T-helper 17 cell (primary cell): ENCODE measurements at regions not wholly inside any gene's neighbourhood (a gene's known extent, or its start where the extent isn't known, plus 50 kb on each side); places are given as distances from the start of the nearest gene placed in this dataset.
A peak's percentile ranks its signal among the peaks of the same experiment; 100 is the strongest.

ENCODE experiments used
- ATAC-seq: fragments of 150-1000 bp; cut with Tn5 transposase; 2 replicates; pipeline ENCODE4 v1.10.0; 2021; ENCODE audit warnings: mild to moderate bottlenecking, moderate library complexity
- DNase-seq, 3 donors: peaks; one replicate each; pipeline versions ENCODE4 v3.0.0 to v3.0.0-alpha.2; 2020 to 2021
- H3K9me3 ChIP-seq: one replicate; pipeline ENCODE4 v1.7.0; 2013; ENCODE audit warnings: low read length, mild to moderate bottlenecking; ENCODE audit not compliant: control insufficient read depth, poor library complexity, severe bottlenecking
- H3K27ac Mint-ChIP-seq: one replicate; pipeline ENCODE4 v1.8.0; 2022; ENCODE audit warnings: mild to moderate bottlenecking, moderate library complexity, mixed read lengths
- H3K27me3 Mint-ChIP-seq: one replicate; pipeline ENCODE4 v1.8.0; 2022; ENCODE audit warnings: mixed read lengths
- H3K36me3 Mint-ChIP-seq: one replicate; pipeline ENCODE4 v1.8.0; 2022; ENCODE audit warnings: low read depth, mixed read lengths
- H3K4me1 Mint-ChIP-seq: one replicate; pipeline ENCODE4 v1.8.0; 2022; ENCODE audit warnings: mild to moderate bottlenecking, mixed read lengths
- H3K4me3 Mint-ChIP-seq: one replicate; pipeline ENCODE4 v1.8.0; 2022; ENCODE audit warnings: mild to moderate bottlenecking, moderate library complexity, mixed read lengths

DNA sequence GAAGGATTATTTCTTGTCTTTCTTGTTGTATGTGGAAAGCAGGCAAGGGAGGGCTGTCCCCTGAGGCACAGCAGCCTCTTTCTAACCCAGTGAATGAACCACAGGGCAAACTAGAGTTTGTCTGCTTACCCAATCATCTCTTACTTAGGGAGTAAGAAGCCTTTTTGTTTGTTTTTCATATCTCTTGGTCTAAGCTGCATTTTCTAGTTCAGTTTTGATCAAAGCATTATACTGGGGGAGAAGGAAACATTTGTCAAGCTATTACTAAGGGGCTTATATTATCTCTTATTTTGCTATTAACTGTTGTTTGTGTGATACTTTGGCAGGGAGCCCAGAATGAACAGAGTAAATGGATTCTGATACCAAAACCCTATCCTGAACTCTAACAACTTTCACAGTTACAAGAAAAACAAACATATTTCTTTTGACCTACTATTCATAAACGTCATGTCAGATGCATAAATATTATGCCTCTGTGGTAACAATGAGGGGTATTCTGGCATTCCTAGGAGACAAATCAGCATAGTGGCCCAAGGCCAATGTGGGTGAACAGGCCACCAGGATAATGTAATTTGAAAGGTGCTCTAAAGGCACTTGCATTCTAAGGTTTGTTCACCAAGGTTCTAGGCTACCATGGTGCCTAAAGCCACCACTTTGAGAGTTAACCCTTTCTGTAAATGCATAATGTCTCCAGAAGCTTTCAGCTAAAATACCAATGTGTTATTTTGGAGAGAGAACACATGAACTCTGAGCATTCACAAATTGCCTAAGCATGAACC lies 271.6 kb upstream of the ZPLD1 start:
- H3K36me3 Mint-ChIP-seq: no peaks in the 10 kb centered on the region
- DNase-seq (no peak), ATAC-seq (no peak)
- peaks cover 3% of the 10 kb centered on the region for H3K4me1 Mint-ChIP-seq
- peak overlapping the region; percentile 39 for H3K27ac Mint-ChIP-seq
- H3K9me3 ChIP-seq: no peaks in the 10 kb centered on the region
- H3K4me3 Mint-ChIP-seq: no peak overlapping the region
- H3K27me3 Mint-ChIP-seq: no peaks in the 10 kb centered on the region

DNA sequence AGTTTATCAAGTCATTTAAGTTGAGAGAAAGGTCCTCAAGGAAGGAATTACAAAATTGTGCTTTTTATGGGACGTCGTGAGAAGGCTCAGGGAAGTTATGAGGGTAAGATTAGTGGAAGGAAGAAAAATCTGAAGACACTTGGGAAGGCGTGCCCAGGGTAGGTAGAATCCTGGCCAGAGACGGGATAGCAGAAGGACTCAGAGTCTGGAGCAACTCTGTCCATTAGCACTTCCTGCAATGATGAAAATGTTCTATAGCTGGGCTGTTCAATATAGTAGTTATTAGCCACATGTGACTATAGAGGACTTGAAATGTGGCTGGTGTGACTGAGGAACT lies 271.0 kb upstream of the ZPLD1 start:
- Mint-ChIP-seq H3K4me3 (no peak overlapping the region), H3K36me3 (no peaks in the 10 kb centered on the region), H3K27me3 (no peaks in the 10 kb centered on the region), H3K27ac (no peak overlapping the region), H3K4me1 (peaks cover 3% of the 10 kb centered on the region)
- ATAC-seq (no peak), DNase-seq (no peak)
- no peaks in the 10 kb centered on the region for H3K9me3 ChIP-seq

DNA sequence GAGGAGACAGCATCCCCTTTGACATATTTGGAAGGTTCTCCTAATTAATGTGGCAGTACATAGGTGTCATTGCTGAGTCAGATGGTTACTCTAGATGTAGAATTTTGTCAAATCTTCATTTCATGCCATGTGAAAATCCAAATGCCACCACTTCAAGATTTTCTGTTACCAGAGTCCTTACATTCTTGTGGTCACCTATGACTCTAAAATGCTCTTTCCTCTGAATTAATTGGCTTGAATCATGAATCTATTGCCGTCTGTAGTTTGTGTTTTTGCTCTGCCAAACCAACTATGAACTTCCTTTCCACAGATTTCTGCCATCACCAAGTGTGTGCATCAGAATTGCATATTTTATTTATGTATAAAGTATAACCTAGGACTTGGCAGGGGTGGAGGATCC lies 269.4 kb upstream of the ZPLD1 start:
- Mint-ChIP-seq H3K27me3 (no peaks in the 10 kb centered on the region), H3K4me3 (no peak overlapping the region), H3K36me3 (no peaks in the 10 kb centered on the region), H3K27ac (no peak overlapping the region), H3K4me1 (peaks cover 3% of the 10 kb centered on the region)
- H3K9me3 ChIP-seq: no peaks in the 10 kb centered on the region
- ATAC-seq: no peak
- DNase-seq: no peak

DNA sequence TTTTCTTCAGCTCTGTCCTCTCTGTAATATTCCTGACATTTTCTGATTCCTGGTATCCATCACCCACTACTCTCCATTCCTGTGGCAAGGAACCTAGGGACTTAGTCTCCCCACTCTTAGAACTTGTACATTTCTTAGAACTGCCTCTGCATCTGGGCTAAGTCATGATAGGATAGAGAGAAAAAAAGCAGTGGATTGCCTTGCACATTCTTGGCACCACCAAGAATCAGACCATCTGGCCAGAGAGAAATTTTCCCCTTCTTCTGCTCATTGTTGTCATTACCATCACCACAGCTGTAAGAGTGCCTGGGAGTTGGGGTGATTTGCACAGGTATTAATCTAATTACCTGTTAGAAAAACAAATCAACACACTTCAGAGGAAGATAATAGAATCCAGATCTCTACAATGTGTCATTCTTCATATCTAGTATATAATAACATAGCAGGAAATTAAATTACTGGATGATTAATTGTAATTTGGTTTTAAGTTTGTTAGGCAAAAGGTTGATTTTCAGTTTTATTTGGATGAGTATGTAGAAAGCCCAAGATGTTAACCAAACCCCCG lies 264.8 kb upstream of the ZPLD1 start:
- Mint-ChIP-seq H3K27ac (no peak overlapping the region), H3K4me1 (peaks cover 2% of the 10 kb centered on the region), H3K36me3 (peaks cover 4% of the 10 kb centered on the region), H3K4me3 (no peak overlapping the region), H3K27me3 (peaks cover 5% of the 10 kb centered on the region)
- H3K9me3 ChIP-seq: no peaks in the 10 kb centered on the region
- DNase-seq: no peak
- no peak for ATAC-seq

DNA sequence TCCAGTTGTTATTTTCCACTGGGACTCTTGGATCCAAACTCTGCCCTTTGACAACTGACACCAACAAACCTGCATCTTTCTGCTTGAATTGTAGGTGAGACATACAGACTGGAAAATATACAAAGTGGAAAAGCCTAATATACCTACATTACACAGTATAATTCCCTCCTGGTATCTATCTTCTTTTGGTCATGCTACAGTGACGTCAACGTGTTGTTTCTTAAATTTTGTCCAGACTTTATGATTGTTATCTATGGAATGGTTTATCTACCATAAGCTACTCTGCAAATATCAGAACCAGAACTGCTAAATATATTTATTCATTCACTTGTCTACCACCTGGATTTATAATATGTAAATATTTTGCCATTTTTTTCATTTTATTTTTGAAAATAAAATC lies 264.3 kb upstream of the ZPLD1 start:
- H3K36me3 Mint-ChIP-seq: peaks cover 4% of the 10 kb centered on the region

DNA sequence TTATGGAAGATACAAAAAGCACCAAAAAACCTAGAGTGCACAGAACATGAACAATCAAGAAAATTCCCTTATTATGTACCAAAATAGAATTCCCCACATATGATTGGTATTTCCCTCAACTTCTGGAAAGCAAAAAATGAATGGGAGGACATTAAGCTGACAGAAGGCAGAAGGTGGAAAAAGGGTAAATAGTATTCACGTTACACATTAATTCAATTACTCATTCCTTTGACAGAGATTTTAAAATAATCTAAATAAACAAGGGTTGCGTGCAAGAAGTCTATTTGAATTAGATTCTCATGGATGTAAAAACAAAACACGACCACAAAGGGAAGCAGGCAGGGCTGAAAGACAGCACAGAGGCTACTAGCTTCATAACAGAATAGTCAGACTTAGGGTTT lies 260.5 kb upstream of the ZPLD1 start:
- Mint-ChIP-seq H3K27me3 (peaks cover 5% of the 10 kb centered on the region), H3K4me1 (peaks cover 2% of the 10 kb centered on the region)
- DNase-seq: no peak

More for the DNA sequence above, 264.3 kb upstream of the ZPLD1 start:
- H3K27ac Mint-ChIP-seq: no peak overlapping the region
- no peak overlapping the region for H3K4me3 Mint-ChIP-seq
- no peaks in the 10 kb centered on the region for H3K9me3 ChIP-seq
- peaks cover 5% of the 10 kb centered on the region for H3K27me3 Mint-ChIP-seq
- ATAC-seq (no peak), DNase-seq (no peak)
- peaks cover 2% of the 10 kb centered on the region for H3K4me1 Mint-ChIP-seq

DNA sequence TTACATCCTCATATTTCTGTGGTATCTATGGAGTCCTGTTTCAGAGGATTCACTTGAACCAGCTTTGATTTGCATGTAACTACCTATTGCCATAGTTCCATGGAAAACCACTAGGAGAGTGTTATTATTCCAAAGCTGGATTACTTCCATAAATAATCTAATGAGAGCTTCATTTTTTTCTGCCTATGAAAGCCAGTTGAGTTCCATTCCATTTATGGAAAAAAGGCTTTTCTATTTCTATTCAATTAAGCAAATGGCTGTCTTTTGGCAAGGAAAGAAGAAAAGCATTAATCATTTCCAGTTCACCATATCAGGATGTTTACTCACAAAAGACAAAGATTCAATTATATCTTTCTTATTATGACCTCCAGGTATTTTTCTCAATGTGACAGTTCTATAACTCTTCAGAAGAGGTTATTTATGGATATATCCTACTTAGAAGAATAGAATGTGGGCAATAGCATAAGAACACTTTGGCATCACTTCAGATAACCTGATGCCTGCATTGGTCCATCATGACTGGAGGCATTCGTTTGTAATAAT lies 259.9 kb upstream of the ZPLD1 start:
- Mint-ChIP-seq H3K36me3 (peaks cover 4% of the 10 kb centered on the region), H3K4me1 (peaks cover 2% of the 10 kb centered on the region), H3K27ac (no peak overlapping the region), H3K4me3 (no peak overlapping the region), H3K27me3 (peaks cover 5% of the 10 kb centered on the region)
- no peaks in the 10 kb centered on the region for H3K9me3 ChIP-seq
- ATAC-seq (no peak), DNase-seq (no peak)

More for the DNA sequence above, 260.5 kb upstream of the ZPLD1 start:
- Mint-ChIP-seq H3K36me3 (peaks cover 4% of the 10 kb centered on the region), H3K4me3 (no peak overlapping the region), H3K27ac (no peak overlapping the region)
- H3K9me3 ChIP-seq: no peaks in the 10 kb centered on the region
- ATAC-seq: no peak

DNA sequence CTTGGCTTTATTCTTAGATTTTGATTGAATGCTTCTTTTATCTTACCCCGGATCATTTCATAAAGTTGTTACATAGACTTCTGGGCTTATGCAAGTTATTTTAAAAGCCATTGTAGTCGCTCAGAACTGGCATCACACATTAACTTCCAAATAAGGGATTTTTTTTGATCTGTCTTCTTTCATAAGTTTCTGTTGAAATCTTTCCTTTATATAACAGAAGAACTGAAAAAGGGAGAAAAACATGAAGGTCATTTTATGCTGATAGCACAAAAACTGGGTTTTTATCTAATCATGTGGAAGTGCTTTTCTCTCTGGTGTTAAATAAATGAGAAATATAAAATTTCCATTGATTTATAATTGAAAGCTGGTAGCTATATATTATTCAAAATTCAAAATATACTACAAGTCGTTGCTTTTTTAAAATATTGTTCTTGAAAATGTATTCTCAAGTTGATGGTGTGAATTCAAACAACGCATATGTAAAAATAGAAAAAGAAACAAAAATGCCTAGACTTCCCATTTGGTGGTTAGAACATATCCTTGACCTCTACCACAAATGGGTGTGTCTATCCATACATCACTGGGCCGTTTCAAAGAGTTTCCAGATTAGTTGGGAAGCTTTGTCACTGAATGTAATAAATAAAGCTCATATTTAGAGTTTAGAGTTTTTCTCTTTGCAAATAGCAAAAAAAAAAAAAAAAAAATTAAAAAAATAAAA lies 258.3 kb upstream of the ZPLD1 start:
- Mint-ChIP-seq H3K36me3 (peaks cover 3% of the 10 kb centered on the region), H3K27me3 (peaks cover 5% of the 10 kb centered on the region), H3K4me3 (no peak overlapping the region), H3K27ac (no peak overlapping the region), H3K4me1 (no peaks in the 10 kb centered on the region)
- DNase-seq: no peak
- H3K9me3 ChIP-seq: no peaks in the 10 kb centered on the region
- ATAC-seq: no peak

DNA sequence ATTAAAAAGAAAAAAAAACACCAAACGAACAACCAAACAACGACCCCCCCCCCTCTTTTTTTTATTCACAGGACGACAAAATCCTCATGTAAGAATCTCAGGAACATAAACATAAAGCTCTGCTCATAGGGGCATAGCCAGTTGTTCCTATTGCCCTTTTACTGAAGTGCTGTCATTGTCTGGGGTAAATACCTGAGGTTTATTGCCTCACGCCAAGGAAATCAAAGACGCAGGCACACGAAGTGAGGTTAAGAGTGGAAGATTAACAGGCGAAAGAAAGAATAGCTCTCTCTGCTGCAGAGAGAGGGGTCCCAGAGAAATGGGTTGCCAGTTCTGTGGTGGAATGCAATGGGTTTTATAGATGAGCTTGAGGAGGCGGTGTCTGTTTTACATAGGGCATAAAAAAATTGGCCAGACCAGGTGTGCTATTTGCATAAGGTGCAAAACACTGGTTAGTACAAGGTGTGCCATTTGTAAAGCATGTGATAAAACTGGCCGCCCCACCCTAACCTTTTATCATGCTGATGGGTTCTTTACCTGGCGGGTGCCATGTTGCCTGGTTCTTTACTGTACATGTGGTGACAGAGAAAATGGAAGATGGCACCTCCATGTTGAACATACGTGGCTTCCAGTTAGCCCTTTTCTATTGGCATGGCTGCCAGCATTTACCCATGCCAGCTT lies 257.6 kb upstream of the ZPLD1 start:
- Mint-ChIP-seq H3K27ac (no peak overlapping the region), H3K4me1 (no peaks in the 10 kb centered on the region), H3K36me3 (peaks cover 3% of the 10 kb centered on the region), H3K4me3 (no peak overlapping the region), H3K27me3 (peaks cover 5% of the 10 kb centered on the region)
- no peaks in the 10 kb centered on the region for H3K9me3 ChIP-seq
- DNase-seq: no peak
- no peak for ATAC-seq

DNA sequence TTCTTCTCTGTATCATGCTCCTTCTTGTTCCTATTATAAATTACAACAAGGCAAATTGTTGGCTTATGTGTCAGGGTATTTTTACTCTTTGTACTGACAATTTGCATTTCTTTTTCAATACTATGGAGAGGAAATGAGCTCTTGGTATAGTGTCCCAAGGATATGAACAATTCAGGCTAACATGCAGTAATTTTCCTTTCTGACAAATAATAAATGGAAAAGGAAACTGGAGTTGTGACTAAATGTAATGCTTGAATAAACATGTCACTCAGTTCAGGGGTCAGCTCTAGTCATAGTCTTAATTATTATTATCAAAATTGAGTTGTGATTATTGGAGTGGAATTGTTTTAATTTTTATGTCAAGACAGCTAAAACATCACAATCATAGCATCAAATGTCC lies 256.0 kb upstream of the ZPLD1 start:
- DNase-seq: no peak
- no peak overlapping the region for H3K27ac Mint-ChIP-seq
- no peaks in the 10 kb centered on the region for H3K4me1 Mint-ChIP-seq
- H3K9me3 ChIP-seq: no peaks in the 10 kb centered on the region
- H3K36me3 Mint-ChIP-seq: no peaks in the 10 kb centered on the region
- no peak for ATAC-seq
- no peak overlapping the region for H3K4me3 Mint-ChIP-seq
- peaks cover 5% of the 10 kb centered on the region for H3K27me3 Mint-ChIP-seq

DNA sequence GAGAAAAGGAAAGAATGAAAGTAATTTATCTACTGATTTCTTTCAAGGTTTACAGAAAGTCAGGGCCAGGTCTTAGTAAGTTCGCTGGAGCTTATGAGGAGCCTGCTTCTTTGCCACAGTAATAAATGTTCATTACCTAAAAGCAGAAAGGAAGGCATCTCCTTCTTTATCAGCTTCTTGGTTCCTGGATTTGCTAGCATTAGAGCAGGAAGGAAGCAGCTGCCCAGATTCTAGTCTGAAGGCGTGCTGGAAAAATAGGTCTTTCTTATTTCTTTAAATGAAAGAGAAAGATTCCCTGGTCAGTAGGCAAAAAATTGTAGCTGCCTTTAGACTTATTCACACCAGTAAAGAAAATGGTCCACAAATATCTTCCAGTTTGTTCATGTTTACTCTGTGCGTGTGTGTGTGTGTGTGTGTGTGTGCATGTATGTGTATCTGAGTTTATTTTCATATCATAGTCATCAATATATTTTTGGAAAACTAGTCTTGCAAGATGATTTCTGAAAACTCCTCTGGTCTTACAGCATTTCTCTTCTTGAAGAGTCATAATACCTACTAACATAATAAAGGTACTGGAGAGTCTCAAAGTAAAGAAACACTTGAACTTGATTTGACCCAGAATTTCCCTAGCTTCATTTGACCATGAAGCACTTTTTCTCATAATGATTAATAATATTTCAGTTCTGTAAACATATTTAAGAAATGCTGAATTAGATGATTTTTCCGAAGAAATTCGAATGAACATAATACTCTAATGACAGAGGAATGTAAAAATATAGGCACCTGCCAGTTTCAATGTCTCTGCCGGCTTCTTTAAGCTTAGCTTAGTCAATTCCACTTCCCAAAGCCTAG lies 255.3 kb upstream of the ZPLD1 start:
- Mint-ChIP-seq H3K4me3 (no peak overlapping the region), H3K36me3 (no peaks in the 10 kb centered on the region)
- DNase-seq: no peak

DNA sequence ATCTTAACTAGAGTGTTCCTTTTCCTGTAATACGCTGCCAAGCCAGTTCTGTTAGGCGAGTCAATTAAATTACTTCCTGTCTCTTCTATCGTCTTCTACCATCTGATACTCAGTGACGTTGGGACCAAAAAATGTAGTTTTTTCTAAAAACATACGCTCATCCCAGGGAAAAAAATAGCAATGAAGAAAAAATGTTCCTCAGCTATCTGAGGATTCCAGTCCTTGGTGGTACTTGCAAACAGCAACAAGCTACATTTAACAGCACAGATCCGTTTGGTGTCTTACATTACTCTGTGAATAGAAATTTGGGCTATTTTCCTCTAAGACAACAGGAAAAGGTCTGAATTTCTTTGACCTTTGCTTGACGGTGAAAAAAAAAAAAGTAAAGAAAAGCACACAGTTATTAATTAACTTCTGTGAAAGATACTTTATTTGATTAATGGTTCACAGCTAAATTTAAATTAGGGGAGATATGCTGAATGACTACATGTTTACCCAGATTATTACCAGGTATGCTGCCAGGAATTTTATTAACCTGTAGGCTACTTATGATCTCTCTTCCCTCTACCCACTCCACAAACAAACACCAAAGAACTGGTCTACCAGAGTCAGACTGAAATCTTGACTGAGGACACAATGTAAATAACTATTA lies 254.4 kb upstream of the ZPLD1 start:
- no peak for ATAC-seq

More for the DNA sequence above, 255.3 kb upstream of the ZPLD1 start:
- peak overlapping the region; percentile 16 for H3K27ac Mint-ChIP-seq
- H3K27me3 Mint-ChIP-seq: peaks cover 4% of the 10 kb centered on the region
- no peak for ATAC-seq
- no peaks in the 10 kb centered on the region for H3K4me1 Mint-ChIP-seq
- no peaks in the 10 kb centered on the region for H3K9me3 ChIP-seq

More for the DNA sequence above, 254.4 kb upstream of the ZPLD1 start:
- H3K9me3 ChIP-seq: no peaks in the 10 kb centered on the region
- no peaks in the 10 kb centered on the region for H3K27me3 Mint-ChIP-seq
- H3K27ac Mint-ChIP-seq: peak overlapping the region; percentile 16
- H3K36me3 Mint-ChIP-seq: no peaks in the 10 kb centered on the region
- no peak for DNase-seq
- no peaks in the 10 kb centered on the region for H3K4me1 Mint-ChIP-seq
- no peak overlapping the region for H3K4me3 Mint-ChIP-seq
